Neuronal stem cell (in vitro differentiated cells): ENCODE measurements at regions not wholly inside any gene's neighbourhood (a gene's known extent, or its start where the extent isn't known, plus 50 kb on each side); places are given as distances from the start of the nearest gene placed in this dataset.

ENCODE experiments used
- DNase-seq: peaks from one replicate; pipeline ENCODE4 v3.0.0-alpha.2; 2013; ENCODE audit warnings: low spot score
- H2AFZ ChIP-seq: one replicate; pipeline ENCODE4 v1.6.1; 2013; ENCODE audit warnings: mild to moderate bottlenecking, low read length, inconsistent platforms
- H2AK5ac ChIP-seq: 2 replicates; pipeline ENCODE4 v1.6.1; 2013; ENCODE audit warnings: low read depth, mild to moderate bottlenecking, inconsistent platforms, low read length, moderate library complexity, mixed read lengths
- H2BK120ac ChIP-seq: 2 replicates; pipeline ENCODE4 v1.6.1; 2013; ENCODE audit warnings: low read depth, mild to moderate bottlenecking, inconsistent platforms, low read length, moderate library complexity, mixed read lengths
- H2BK12ac ChIP-seq: one replicate; pipeline ENCODE4 v1.6.1; 2013; ENCODE audit warnings: low read length, inconsistent platforms
- H2BK15ac ChIP-seq: 2 replicates; pipeline ENCODE4 v1.6.1; 2013; ENCODE audit warnings: mild to moderate bottlenecking, low read length, inconsistent platforms, mixed read lengths
- H2BK5ac ChIP-seq: one replicate; pipeline ENCODE4 v1.6.1; 2013; ENCODE audit warnings: inconsistent platforms, mild to moderate bottlenecking, low read length, moderate library complexity
- H3K14ac ChIP-seq: one replicate; pipeline ENCODE4 v1.6.1; 2013; ENCODE audit warnings: low read length, inconsistent platforms
- H3K18ac ChIP-seq: 2 replicates; pipeline ENCODE4 v1.6.1; 2013; ENCODE audit warnings: low read length, inconsistent platforms
- H3K23ac ChIP-seq: 2 replicates; pipeline ENCODE4 v1.6.1; 2013; ENCODE audit warnings: low read depth, mild to moderate bottlenecking, mixed read lengths, low read length, inconsistent platforms; ENCODE audit not compliant: poor library complexity
- H3K27ac ChIP-seq: replicated peaks from 3 replicates; pipeline ENCODE4 v1.5.1; 2013; ENCODE audit warnings: low read length, inconsistent platforms
- H3K27me3 ChIP-seq, 3 experiments: 2 replicates each; pipeline ENCODE4 v1.6.1; 2013; ENCODE audit warnings: low read length in 3 of 3, mild to moderate bottlenecking in 2 of 3, inconsistent platforms in 1 of 3, low read depth in 1 of 3, mixed read lengths in 1 of 3, moderate library complexity in 1 of 3; ENCODE audit not compliant: control insufficient read depth in 3 of 3, insufficient read depth in 3 of 3
- H3K36me3 ChIP-seq, 2 donors: replicated peaks in 1 of 2; 2 replicates each; pipeline ENCODE4 v1.6.1; 2013; ENCODE audit warnings: low read length in 2 of 2; ENCODE audit not compliant: control insufficient read depth in 2 of 2, insufficient read depth in 2 of 2
- H3K4ac ChIP-seq: 2 replicates; pipeline ENCODE4 v1.6.1; 2013; ENCODE audit warnings: inconsistent platforms, mild to moderate bottlenecking, low read length, moderate library complexity
- H3K4me1 ChIP-seq, 2 donors: 1 replicate in 1 of 2; 2 replicates in 1 of 2; pipeline ENCODE4 v1.6.1; 2013; ENCODE audit warnings: low read length in 2 of 2, low read depth in 1 of 2; ENCODE audit not compliant: control insufficient read depth in 2 of 2, insufficient read depth in 1 of 2
- H3K4me2 ChIP-seq: one replicate; pipeline ENCODE4 v1.6.1; 2013; ENCODE audit warnings: mild to moderate bottlenecking, low read length, inconsistent platforms; ENCODE audit not compliant: insufficient read depth, poor library complexity, severe bottlenecking
- H3K4me3 ChIP-seq, 2 donors: 2 replicates each; pipeline ENCODE4 v1.5.1; 2013; ENCODE audit warnings: low read length in 2 of 2, mild to moderate bottlenecking in 2 of 2, inconsistent platforms in 1 of 2, moderate library complexity in 1 of 2
- H3K79me1 ChIP-seq: one replicate; pipeline ENCODE4 v1.6.1; 2013; ENCODE audit warnings: low read depth, mild to moderate bottlenecking, inconsistent platforms, low read length, moderate library complexity
- H3K9ac ChIP-seq: one replicate; pipeline ENCODE4 v1.6.1; 2013; ENCODE audit warnings: mild to moderate bottlenecking, low read depth, low read length, inconsistent platforms; ENCODE audit not compliant: poor library complexity
- H3K9me3 ChIP-seq, 2 donors: replicated peaks in 1 of 2; 2 replicates each; pipeline versions ENCODE3 to v1.6.1; 2013; ENCODE audit warnings: low read length in 2 of 2, mild to moderate bottlenecking in 2 of 2, inconsistent platforms in 1 of 2, low read depth in 1 of 2, mixed read lengths in 1 of 2, moderate library complexity in 1 of 2; ENCODE audit not compliant: control insufficient read depth in 2 of 2, insufficient read depth in 1 of 2
- H4K8ac ChIP-seq: one replicate; pipeline ENCODE4 v1.6.1; 2013; ENCODE audit warnings: low read depth, mild to moderate bottlenecking, inconsistent platforms, low read length, moderate library complexity
- H4K91ac ChIP-seq: one replicate; pipeline ENCODE4 v1.6.1; 2013; ENCODE audit warnings: low read length, low read depth, mild to moderate bottlenecking, inconsistent platforms; ENCODE audit not compliant: poor library complexity
- WGBS, 2 donors: extraction: QIAGEN DNeasy Blood & Tissue Kit; methylation state at CpG; one replicate each; pipeline ENCODE4 v1.1.7; 2013; ENCODE audit warnings: missing lambda C conversion rate in 2 of 2, mixed read lengths in 1 of 2; ENCODE audit not compliant: insufficient read length in 2 of 2, insufficient replicate concordance in 1 of 2; ENCODE audit errors: extremely low coverage in 2 of 2; 5-methylcytosine and 5-hydroxymethylcytosine counted together

GRCh38 chr2:167817908-167818307 is 429.5 kb downstream of the STK39 start:
- Histone ChIP-seq H4K91ac (no peak overlapping the region), H3K23ac (no peak overlapping the region), H3K27ac (no peak overlapping the region), H3K4ac (no peak overlapping the region), H3K9me3 (peaks cover 4 to 7% of the 10 kb centered on the region in 2 donors), H4K8ac (no peak overlapping the region), H2BK120ac (no peak overlapping the region), H2BK15ac (no peak overlapping the region), H3K4me2 (no peak overlapping the region), H3K79me1 (no peaks in the 10 kb centered on the region), H2BK5ac (no peak overlapping the region), H2BK12ac (no peak overlapping the region), H3K36me3 (peaks cover 0 to 4% of the 10 kb centered on the region in 2 donors), H3K14ac (no peak overlapping the region), H3K4me3 (no peak overlapping the region), H3K18ac (no peak overlapping the region), H3K9ac (no peak overlapping the region), H3K4me1 (peaks cover 0 to 4% of the 10 kb centered on the region in 2 donors), H2AFZ (no peak overlapping the region), H2AK5ac (no peak overlapping the region), H3K27me3 (no peaks in the 10 kb centered on the region)
- DNase-seq: no peak
- no CpG with 5 or more reads among the region's 4 CpGs for WGBS, 2 donors

- Histone ChIP-seq H4K8ac (no peak overlapping the region), H3K4me1 (peaks cover 0 to 4% of the 10 kb centered on the region in 2 donors), H3K23ac (no peak overlapping the region), H3K9ac (no peak overlapping the region), H2BK12ac (no peak overlapping the region), H3K14ac (no peak overlapping the region), H3K36me3 (peaks cover 0 to 4% of the 10 kb centered on the region in 2 donors), H3K18ac (no peak overlapping the region), H3K4ac (no peak overlapping the region), H3K27me3 (no peaks in the 10 kb centered on the region), H2AFZ (no peak overlapping the region), H2AK5ac (no peak overlapping the region), H2BK15ac (no peak overlapping the region), H2BK120ac (no peak overlapping the region), H3K27ac (no peak overlapping the region), H2BK5ac (no peak overlapping the region), H3K9me3 (peaks cover 3 to 4% of the 10 kb centered on the region in 2 donors), H3K4me3 (no peak overlapping the region), H3K4me2 (no peak overlapping the region), H3K79me1 (no peaks in the 10 kb centered on the region), H4K91ac (no peak overlapping the region)
- no CpG with 5 or more reads among the region's 1 CpG for WGBS, 2 donors
- DNase-seq: no peak
Measured at GRCh38 chr2:167817422-167817821, 430.0 kb downstream of the STK39 start.

GRCh38 chr2:167816874-167817290 is 430.5 kb downstream of the STK39 start:
- no peak overlapping the region for H2AFZ ChIP-seq
- no peak overlapping the region for H2AK5ac ChIP-seq
- WGBS, 2 donors: no CpG with 5 or more reads among the region's 1 CpG

GRCh38 chr2:167814881-167815718 is 432.3 kb downstream of the STK39 start:
- no peaks in the 10 kb centered on the region for H3K9me3 ChIP-seq
- H3K4me3 ChIP-seq: no peak overlapping the region
- peaks cover 0 to 4% of the 10 kb centered on the region in 2 donors for H3K4me1 ChIP-seq
- no peaks in the 10 kb centered on the region for H3K27me3 ChIP-seq
- H3K4ac ChIP-seq: no peak overlapping the region
- H3K9ac ChIP-seq: no peak overlapping the region
- no peak overlapping the region for H2BK5ac ChIP-seq
- no peak overlapping the region for H3K4me2 ChIP-seq
- H2BK12ac ChIP-seq: no peak overlapping the region
- no peak overlapping the region for H4K91ac ChIP-seq
- no peak overlapping the region for H2BK120ac ChIP-seq
- H2AFZ ChIP-seq: no peak overlapping the region
- no peak overlapping the region for H2AK5ac ChIP-seq
- no peaks in the 10 kb centered on the region for H3K36me3 ChIP-seq
- DNase-seq: no peak
- H3K79me1 ChIP-seq: no peaks in the 10 kb centered on the region
- peak overlapping the region; percentile 11 for H3K18ac ChIP-seq
- H3K14ac ChIP-seq: no peak overlapping the region
- no peak overlapping the region for H3K27ac ChIP-seq
- WGBS, 2 donors: no CpG with 5 or more reads among the region's 10 CpGs
- no peak overlapping the region for H2BK15ac ChIP-seq
- no peak overlapping the region for H4K8ac ChIP-seq
- no peak overlapping the region for H3K23ac ChIP-seq

More at GRCh38 chr2:167816874-167817290, 430.5 kb downstream of the STK39 start:
- no peak overlapping the region for H3K18ac ChIP-seq
- H3K27ac ChIP-seq: no peak overlapping the region
- H2BK120ac ChIP-seq: no peak overlapping the region
- no peak overlapping the region for H3K9ac ChIP-seq
- no peak overlapping the region for H2BK15ac ChIP-seq
- H3K79me1 ChIP-seq: no peaks in the 10 kb centered on the region
- no peak overlapping the region for H4K91ac ChIP-seq
- H2BK5ac ChIP-seq: no peak overlapping the region
- H3K27me3 ChIP-seq: no peaks in the 10 kb centered on the region
- H3K36me3 ChIP-seq: peaks cover 0 to 4% of the 10 kb centered on the region in 2 donors
- no peak overlapping the region for H3K4me2 ChIP-seq
- no peak overlapping the region for H3K14ac ChIP-seq
- no peak overlapping the region for H4K8ac ChIP-seq
- H3K4ac ChIP-seq: no peak overlapping the region
- no peak for DNase-seq
- H3K9me3 ChIP-seq: peaks cover 3 to 4% of the 10 kb centered on the region in 2 donors
- no peak overlapping the region for H2BK12ac ChIP-seq
- no peak overlapping the region for H3K4me3 ChIP-seq
- peaks cover 0 to 4% of the 10 kb centered on the region in 2 donors for H3K4me1 ChIP-seq
- H3K23ac ChIP-seq: no peak overlapping the region
